Neural progenitor cell (in vitro differentiated cells): ENCODE measurements at regions not wholly inside any gene's neighbourhood (a gene's known extent, or its start where the extent isn't known, plus 50 kb on each side); places are given as distances from the start of the nearest gene placed in this dataset.

Experiments used
- CTCF ChIP-seq: fragments of 200-600 bp; sonication (generic); IDR thresholded peaks from 2 replicates; pipeline ENCODE4 v1.5.1; 2017; ENCODE audit warnings: antibody characterized with exemption, mild to moderate bottlenecking
- EZH2 ChIP-seq: fragments of 200-600 bp; sonication (generic); IDR thresholded peaks from 2 replicates; pipeline ENCODE4 v1.6.1; 2017; ENCODE audit warnings: antibody characterized with exemption, mild to moderate bottlenecking, moderate library complexity

GRCh38 chr3:5673521-5673920, 486.0 kb downstream of the EDEM1 start:
- TF ChIP-seq CTCF (no peak), EZH2 (no peak)
